Psoas muscle (tissue), 7 donors: ENCODE measurements at regions not wholly inside any gene's neighbourhood (a gene's known extent, or its start where the extent isn't known, plus 50 kb on each side); places are given as distances from the start of the nearest gene placed in this dataset.
"Not testable (repeated sequence)": the region's sequence is repeated elsewhere in the genome, so short reads cannot be mapped to it uniquely, and the experiment has no call there.

Experiments used
- ATAC-seq, 4 donors: fragments of 200-7000 bp; cut with Tn5 transposase; one replicate each; pipeline ENCODE4 v1.9.1; 2020; ENCODE audit warnings: moderate library complexity in 3 of 4, mild to moderate bottlenecking in 2 of 4
- DNase-seq, 2 donors: peaks; one replicate each; pipeline ENCODE4 v3.0.0-alpha.2; 2020
- H3K27ac ChIP-seq: fragments of 200-600 bp; one replicate; pipeline ENCODE4 v1.8.0; 2022
- H3K27me3 ChIP-seq, 3 donors: fragments of 200-600 bp in 1 of 3; one replicate each; pipeline versions ENCODE4 v1.6.1 to v1.8.0; 2013 to 2022; ENCODE audit warnings: low read length in 2 of 3, mild to moderate bottlenecking in 2 of 3, moderate library complexity in 1 of 3; ENCODE audit not compliant: insufficient read depth in 3 of 3
- H3K36me3 ChIP-seq, 2 donors: fragments of 200-600 bp in 1 of 2; one replicate each; pipeline versions ENCODE4 v1.6.1 to v1.8.0; 2013 to 2022; ENCODE audit warnings: low read depth in 1 of 2, mild to moderate bottlenecking in 1 of 2, moderate library complexity in 1 of 2; ENCODE audit not compliant: insufficient read depth in 1 of 2
- H3K4me1 ChIP-seq: fragments of 200-600 bp; one replicate; pipeline ENCODE4 v1.8.0; 2022
- H3K4me3 ChIP-seq: fragments of 200-600 bp; one replicate; pipeline ENCODE4 v1.8.0; 2022; ENCODE audit warnings: mild to moderate bottlenecking
- H3K9me3 ChIP-seq: fragments of 200-600 bp; one replicate; pipeline ENCODE4 v1.8.0; 2022
- CTCF ChIP-seq: fragments of 200-600 bp; IDR thresholded peaks from one replicate; pipeline ENCODE4 v1.8.0; 2022; ENCODE audit warnings: antibody characterized with exemption
- WGBS, 3 donors: extraction: QIAGEN DNeasy Blood & Tissue Kit; methylation state at CpG; one replicate each; pipeline versions ENCODE4 v1.1.6 to v1.1.7; 2013; 5-methylcytosine and 5-hydroxymethylcytosine counted together
- intact Hi-C, 2 donors: fragments of 100-400 bp; cut with DNase I; formaldehyde crosslinking; loops; one replicate each; pipeline versions ENCODE4 v1.11.0 to v1.14.2; 2022
- donor health status: healthy with polysubstance abuse.
- donor health status: DM: no; HTN: no; CAD: no; lungs with moderate emphysema.
- donor health status: Bipolar disorder and iron deficiency.
- donor health status: healthy.
- donor health status: DM: yes; HTN: yes; CAD: no.
- donor health status: DM: no; HTN: no; CAD: no.
- donor health status: DM: yes; HTN: yes; CAD: no.

- DNase-seq (no peak), ATAC-seq (no peak)
- H3K27me3 ChIP-seq: no peaks in the 10 kb centered on the region
- no peaks in the 10 kb centered on the region for H3K4me1 ChIP-seq
- TF ChIP-seq CTCF: no peak
- no peak overlapping the region for H3K27ac ChIP-seq
- no peaks in the 10 kb centered on the region for H3K36me3 ChIP-seq
- H3K4me3 ChIP-seq: no peak overlapping the region
- 73 to 80% (median 78%) methylated on average over 2 of the region's 2 CpGs for whole genome bisulfite sequencing, 3 donors
- intact Hi-C loops: no loop called here
- no peaks in the 10 kb centered on the region for H3K9me3 ChIP-seq
Measured at GRCh38 chr4:91754716-91755115, 549.0 kb upstream of the GRID2 start.

GRCh38 chr4:91758487-91758886 is 545.3 kb upstream of the GRID2 start:
- intact Hi-C loops: no loop called here
- 16 to 28% (median 28%) methylated on average over 1 of the region's 1 CpG for WGBS, 3 donors
- Histone ChIP-seq H3K4me3 (no peak overlapping the region), H3K27me3 (no peaks in the 10 kb centered on the region), H3K36me3 (no peaks in the 10 kb centered on the region), H3K27ac (no peak overlapping the region), H3K4me1 (no peaks in the 10 kb centered on the region), H3K9me3 (no peaks in the 10 kb centered on the region)
- ATAC-seq (no peak), DNase-seq (no peak)
- TF ChIP-seq CTCF: no peak

- DNase-seq: no peak
- H3K27ac ChIP-seq: no peak overlapping the region
- H3K9me3 ChIP-seq: no peaks in the 10 kb centered on the region
- WGBS, 3 donors: 59 to 74% (median 70%) methylated on average over 1 of the region's 1 CpG
- H3K4me3 ChIP-seq: no peak overlapping the region
- intact Hi-C loops: no loop called here
- no peaks in the 10 kb centered on the region for H3K27me3 ChIP-seq
- H3K4me1 ChIP-seq: no peaks in the 10 kb centered on the region
- no peak for ATAC-seq
- no peaks in the 10 kb centered on the region for H3K36me3 ChIP-seq
- TF ChIP-seq CTCF: no peak
Measured at GRCh38 chr4:91764085-91764484, 539.7 kb upstream of the GRID2 start.

GRCh38 chr4:91769912-91770311 is 533.9 kb upstream of the GRID2 start:
- 89 to 94% (median 93%) methylated on average over 1 of the region's 1 CpG for WGBS, 3 donors
- Histone ChIP-seq H3K36me3 (no peaks in the 10 kb centered on the region), H3K9me3 (no peaks in the 10 kb centered on the region), H3K27me3 (no peaks in the 10 kb centered on the region), H3K4me3 (no peak overlapping the region), H3K27ac (no peak overlapping the region), H3K4me1 (no peaks in the 10 kb centered on the region)
- no peak for TF ChIP-seq CTCF
- intact Hi-C loops: no loop called here
- no peak for ATAC-seq
- no peak for DNase-seq

- H3K36me3 ChIP-seq, H3K4me3 ChIP-seq, H3K27ac ChIP-seq, intact Hi-C loops, ATAC-seq, H3K4me1 ChIP-seq, H3K9me3 ChIP-seq, H3K27me3 ChIP-seq, DNase-seq: not testable (repeated sequence)
- 28 to 50% (median 36%) methylated on average over 26 to 28 of the region's 28 CpGs for WGBS, 3 donors
Measured at GRCh38 chr4:91791631-91792030, 512.1 kb upstream of the GRID2 start.
